Mesenchymal stem cell (in vitro differentiated cells and primary cell): ENCODE measurements at regions not wholly inside any gene's neighbourhood (a gene's known extent, or its start where the extent isn't known, plus 50 kb on each side); places are given as distances from the start of the nearest gene placed in this dataset.

Experiments used
- DNase-seq: peaks from one replicate; pipeline ENCODE4 v3.0.0-alpha.2; 2013
- H2AFZ ChIP-seq: one replicate; pipeline ENCODE4 v1.6.1; 2013; ENCODE audit warnings: low read depth, mild to moderate bottlenecking, control low read depth, inconsistent platforms, low read length, moderate library complexity
- H2AK5ac ChIP-seq: 2 replicates; pipeline ENCODE4 v1.6.1; 2013; ENCODE audit warnings: low read length, moderate library complexity, mild to moderate bottlenecking, inconsistent platforms; ENCODE audit not compliant: severe bottlenecking
- H2BK120ac ChIP-seq: one replicate; pipeline ENCODE4 v1.6.1; 2013; ENCODE audit warnings: low read depth, mild to moderate bottlenecking, inconsistent platforms, low read length, moderate library complexity
- H2BK12ac ChIP-seq, 2 experiments: one replicate each; pipeline ENCODE4 v1.6.1; 2013; ENCODE audit warnings: inconsistent platforms in 2 of 2, low read length in 2 of 2, mild to moderate bottlenecking in 2 of 2, moderate library complexity in 2 of 2, control low read depth in 1 of 2
- H2BK15ac ChIP-seq: one replicate; pipeline ENCODE4 v1.6.1; 2013; ENCODE audit warnings: mild to moderate bottlenecking, low read depth, inconsistent platforms; ENCODE audit not compliant: poor library complexity, severe bottlenecking
- H2BK5ac ChIP-seq: 2 replicates; pipeline ENCODE4 v1.6.1; 2013; ENCODE audit warnings: low read depth, mild to moderate bottlenecking, low read length, control low read depth, inconsistent platforms; ENCODE audit not compliant: poor library complexity, severe bottlenecking
- H3K14ac ChIP-seq, 2 experiments: one replicate each; pipeline ENCODE4 v1.6.1; 2013; ENCODE audit warnings: inconsistent platforms in 2 of 2, low read length in 2 of 2, control low read depth in 1 of 2, mild to moderate bottlenecking in 1 of 2, moderate library complexity in 1 of 2
- H3K18ac ChIP-seq, 2 experiments: one replicate each; pipeline ENCODE4 v1.6.1; 2013; ENCODE audit warnings: inconsistent platforms in 2 of 2, low read length in 2 of 2, control low read depth in 1 of 2, low read depth in 1 of 2, mild to moderate bottlenecking in 1 of 2
- H3K23ac ChIP-seq, 2 experiments: one replicate each; pipeline ENCODE4 v1.6.1; 2013; ENCODE audit warnings: inconsistent platforms in 2 of 2, low read length in 2 of 2, mild to moderate bottlenecking in 2 of 2, moderate library complexity in 2 of 2, control low read depth in 1 of 2
- H3K27ac ChIP-seq: 2 replicates; pipeline ENCODE4 v1.5.1; 2013; ENCODE audit warnings: mild to moderate bottlenecking, moderate library complexity, low read length, control low read depth, inconsistent platforms; ENCODE audit not compliant: poor library complexity, severe bottlenecking
- H3K27me3 ChIP-seq, 2 experiments: 2 replicates each; pipeline versions ENCODE4 v1.6.1 to v1.7.0; 2013; ENCODE audit warnings: low read length in 2 of 2, mild to moderate bottlenecking in 2 of 2, moderate library complexity in 2 of 2, control low read depth in 1 of 2, inconsistent platforms in 1 of 2; ENCODE audit not compliant: control insufficient read depth in 1 of 2, insufficient read depth in 1 of 2
- H3K36me3 ChIP-seq, 2 experiments: 2 replicates each; pipeline versions ENCODE4 v1.6.1 to v1.7.0; 2013; ENCODE audit warnings: low read length in 2 of 2, control low read depth in 1 of 2, inconsistent platforms in 1 of 2, low read depth in 1 of 2, mild to moderate bottlenecking in 1 of 2; ENCODE audit not compliant: insufficient read depth in 2 of 2, control insufficient read depth in 1 of 2
- H3K4ac ChIP-seq, 2 experiments: one replicate each; pipeline ENCODE4 v1.6.1; 2013; ENCODE audit warnings: inconsistent platforms in 2 of 2, low read length in 2 of 2, mild to moderate bottlenecking in 2 of 2, moderate library complexity in 2 of 2, control low read depth in 1 of 2, low read depth in 1 of 2
- H3K4me1 ChIP-seq: 2 replicates; pipeline ENCODE4 v1.6.1; 2013; ENCODE audit warnings: low read depth, low read length, control low read depth; ENCODE audit not compliant: control insufficient read depth, insufficient read depth
- H3K4me2 ChIP-seq: 2 replicates; pipeline ENCODE4 v1.6.1; 2013; ENCODE audit warnings: low read length, mild to moderate bottlenecking, inconsistent platforms; ENCODE audit not compliant: poor library complexity, severe bottlenecking
- H3K4me3 ChIP-seq, 2 experiments: 2 replicates each; pipeline versions ENCODE4 v1.5.1 to v1.7.0; 2013; ENCODE audit warnings: low read length in 2 of 2, mild to moderate bottlenecking in 2 of 2, control low read depth in 1 of 2, low read depth in 1 of 2; ENCODE audit not compliant: insufficient read depth in 1 of 2
- H3K79me1 ChIP-seq: replicated peaks from 2 replicates; pipeline ENCODE4 v1.6.1; 2013; ENCODE audit warnings: mild to moderate bottlenecking, control low read depth, low read length, inconsistent platforms; ENCODE audit not compliant: poor library complexity, severe bottlenecking
- H3K9ac ChIP-seq: 2 replicates; pipeline ENCODE4 v1.7.0; 2013; ENCODE audit warnings: mild to moderate bottlenecking, low read length, moderate library complexity
- H3K9me3 ChIP-seq: 2 replicates; pipeline ENCODE4 v1.7.0; 2013; ENCODE audit warnings: mild to moderate bottlenecking, low read length; ENCODE audit not compliant: control insufficient read depth
- H4K8ac ChIP-seq: one replicate; pipeline ENCODE4 v1.6.1; 2013; ENCODE audit warnings: inconsistent platforms, mild to moderate bottlenecking, low read length, moderate library complexity
- H4K91ac ChIP-seq: one replicate; pipeline ENCODE4 v1.6.1; 2013; ENCODE audit warnings: mild to moderate bottlenecking, low read length, inconsistent platforms
- WGBS: methylation state at CpG from one replicate; pipeline ENCODE4 v1.1.7; 2013; ENCODE audit warnings: mixed read lengths; 5-methylcytosine and 5-hydroxymethylcytosine counted together

DNA sequence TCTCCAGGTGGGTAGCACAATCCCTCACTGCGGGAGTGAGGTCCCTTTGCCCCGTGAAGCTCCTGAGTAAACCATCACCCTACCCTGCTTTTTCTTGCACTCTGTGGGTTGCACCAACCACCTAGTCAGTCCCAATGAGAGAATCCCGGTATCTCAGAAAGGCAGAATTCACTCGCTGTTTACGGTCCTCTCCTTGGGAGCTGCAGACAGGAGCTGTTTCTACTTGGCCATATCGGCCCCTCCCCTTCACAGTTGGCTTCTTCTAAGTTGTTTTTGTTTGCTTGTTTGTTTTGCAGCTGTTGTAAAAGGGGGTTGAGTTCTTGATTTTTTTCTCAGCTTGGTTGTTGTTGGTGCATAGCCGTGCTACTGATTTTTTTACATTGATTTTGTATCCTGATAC is 237.0 kb upstream of the RASA1 start:
- Histone ChIP-seq H3K4ac (no peak overlapping the region), H3K36me3 (no peaks in the 10 kb centered on the region), H3K79me1 (no peaks in the 10 kb centered on the region), H2BK12ac (no peak overlapping the region), H3K9me3 (no peaks in the 10 kb centered on the region), H3K27me3 (peaks cover 0 to 5% of the 10 kb centered on the region in 2 experiments), H3K4me1 (no peaks in the 10 kb centered on the region), H3K14ac (no peak overlapping the region), H2AFZ (no peak overlapping the region), H2BK15ac (no peak overlapping the region), H3K27ac (no peak overlapping the region), H4K91ac (no peak overlapping the region), H3K18ac (no peak overlapping the region), H2BK5ac (no peak overlapping the region), H4K8ac (no peak overlapping the region), H3K4me3 (no peak overlapping the region), H3K4me2 (no peak overlapping the region), H2AK5ac (no peak overlapping the region), H3K9ac (no peak overlapping the region), H3K23ac (no peak overlapping the region), H2BK120ac (no peak overlapping the region)
- 92% methylated on average over 6 of the region's 7 CpGs for WGBS
- no peak for DNase-seq

DNA sequence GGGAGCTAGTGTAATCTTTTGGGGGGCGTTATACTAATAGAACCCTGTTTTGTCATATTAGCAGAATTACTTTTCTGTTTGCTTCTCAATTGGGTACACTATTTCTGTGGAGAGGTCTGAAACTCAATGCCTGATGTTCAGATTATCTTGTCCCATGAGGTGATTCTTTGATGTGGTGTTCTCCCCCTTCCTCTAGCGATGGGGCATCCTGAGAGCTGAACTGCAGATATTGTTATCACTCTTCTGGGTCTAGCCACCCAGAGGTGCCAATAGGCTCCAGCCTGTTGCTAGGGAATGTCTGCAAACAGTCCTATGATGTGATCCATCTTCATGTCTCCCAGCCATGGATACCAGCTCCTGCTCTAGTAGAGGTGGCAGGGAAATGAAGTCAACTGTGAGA is 233.1 kb upstream of the RASA1 start:
- Histone ChIP-seq H3K18ac (no peak overlapping the region), H4K8ac (no peak overlapping the region), H3K27me3 (peaks cover 0 to 4% of the 10 kb centered on the region in 2 experiments), H3K36me3 (no peaks in the 10 kb centered on the region), H3K23ac (no peak overlapping the region), H2BK15ac (no peak overlapping the region), H2BK12ac (no peak overlapping the region), H2AK5ac (no peak overlapping the region), H3K4me2 (no peak overlapping the region), H3K79me1 (no peaks in the 10 kb centered on the region), H3K4ac (no peak overlapping the region), H3K14ac (no peak overlapping the region), H3K9ac (no peak overlapping the region), H3K4me3 (no peak overlapping the region), H4K91ac (no peak overlapping the region), H2BK5ac (no peak overlapping the region), H3K4me1 (no peaks in the 10 kb centered on the region), H3K27ac (no peak overlapping the region), H3K9me3 (peaks cover 7% of the 10 kb centered on the region), H2BK120ac (no peak overlapping the region), H2AFZ (no peak overlapping the region)
- WGBS: 89% methylated on average over 1 of the region's 2 CpGs
- no peak for DNase-seq

DNA sequence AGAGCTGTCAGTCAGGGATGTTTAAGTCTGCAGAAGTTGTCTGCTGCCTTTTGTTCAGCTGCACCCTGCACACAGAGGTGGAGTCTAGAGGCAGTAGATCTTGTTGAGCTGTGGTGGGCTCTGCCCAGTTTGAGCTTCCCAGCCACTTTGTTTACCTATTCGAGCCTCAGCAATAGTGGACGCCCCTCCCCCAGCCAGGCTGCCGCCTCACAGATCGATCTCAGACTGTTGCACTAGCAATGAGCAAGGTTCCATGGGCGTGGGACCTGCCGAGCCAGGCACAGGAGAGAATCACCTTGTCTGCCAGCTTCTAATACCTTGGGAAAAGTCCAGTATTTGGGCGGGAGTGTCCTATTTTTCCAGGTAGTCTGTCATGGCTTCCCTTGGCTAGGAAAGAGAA is 225.1 kb upstream of the RASA1 start:
- no peak for DNase-seq
- Histone ChIP-seq H3K9ac (no peak overlapping the region), H2BK5ac (no peak overlapping the region), H2BK120ac (no peak overlapping the region), H2AFZ (no peak overlapping the region), H4K8ac (no peak overlapping the region), H2BK15ac (no peak overlapping the region), H3K23ac (no peak overlapping the region), H2BK12ac (no peak overlapping the region), H3K27ac (no peak overlapping the region), H4K91ac (no peak overlapping the region), H3K9me3 (peaks cover 7% of the 10 kb centered on the region), H3K27me3 (no peaks in the 10 kb centered on the region), H3K4me3 (no peak overlapping the region), H3K18ac (no peak overlapping the region), H3K4ac (no peak overlapping the region), H3K4me1 (no peaks in the 10 kb centered on the region), H2AK5ac (no peak overlapping the region), H3K4me2 (no peak overlapping the region), H3K36me3 (no peaks in the 10 kb centered on the region), H3K14ac (no peak overlapping the region), H3K79me1 (no peaks in the 10 kb centered on the region)
- WGBS: 82% methylated on average over 7 of the region's 7 CpGs

DNA sequence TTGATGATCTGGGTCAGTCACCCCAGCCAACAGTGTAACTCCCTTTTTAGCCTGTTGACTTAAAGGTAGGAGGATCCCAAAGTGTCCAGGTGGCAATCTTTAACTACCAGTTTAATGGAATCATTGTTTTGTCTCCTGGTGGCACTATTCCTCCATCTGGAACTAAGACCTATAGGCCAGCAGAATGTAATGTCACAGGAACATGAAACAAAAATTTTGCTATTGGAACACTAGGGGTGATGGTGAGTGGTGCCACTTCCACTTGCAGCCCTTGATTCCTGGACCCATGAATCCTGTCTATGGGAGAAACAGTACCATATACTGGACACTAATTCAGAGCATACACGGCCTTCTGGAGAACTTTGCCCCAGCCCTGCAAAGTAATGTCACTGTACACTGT is 219.5 kb upstream of the RASA1 start:
- Histone ChIP-seq H3K36me3 (no peaks in the 10 kb centered on the region), H3K4me1 (no peaks in the 10 kb centered on the region), H3K14ac (no peak overlapping the region), H2BK120ac (no peak overlapping the region), H2AFZ (no peak overlapping the region), H3K23ac (no peak overlapping the region), H3K27ac (no peak overlapping the region), H4K8ac (no peak overlapping the region), H2BK5ac (no peak overlapping the region), H3K79me1 (no peaks in the 10 kb centered on the region), H3K4me2 (no peak overlapping the region), H3K9me3 (peaks cover 5% of the 10 kb centered on the region), H3K9ac (no peak overlapping the region), H3K27me3 (no peaks in the 10 kb centered on the region), H2BK12ac (no peak overlapping the region), H2BK15ac (no peak overlapping the region), H3K4ac (no peak overlapping the region), H3K18ac (no peak overlapping the region), H4K91ac (no peak overlapping the region), H2AK5ac (no peak overlapping the region), H3K4me3 (no peak overlapping the region)
- no peak for DNase-seq
- 90% methylated on average over 1 of the region's 1 CpG for WGBS
